ENCODE measurements at regions not wholly inside any gene's neighbourhood (a gene's known extent, or its start where the extent isn't known, plus 50 kb on each side); places are given as distances from the start of the nearest gene placed in this dataset.

GRCh38 chr7:42506097-42506496, 269.1 kb upstream of the GLI3 start:
- Histone ChIP-seq H3K9ac (ENCODE audit: low read length) (no peak overlapping the region), H3K4me2 (ENCODE audit: low read depth, low read length, poor library complexity, severe bottlenecking) (no peak overlapping the region), H3K9me2 (replicated peaks; ENCODE audit: insufficient read depth, low read length) (no peaks in the 10 kb centered on the region), H3K4me3 (ENCODE audit: insufficient read depth, low read length, poor library complexity, severe bottlenecking) (no peak overlapping the region), H4K20me1 (ENCODE audit: low read depth, low read length) (no peaks in the 10 kb centered on the region), H2AFZ (ENCODE audit: low read depth, low read length, severe bottlenecking) (no peak overlapping the region), H3K36me3 (ENCODE audit: low read length) (no peaks in the 10 kb centered on the region), H3F3A (ENCODE audit: insufficient read depth) (no peaks in the 10 kb centered on the region), H3K79me2 (ENCODE audit: insufficient read depth, low read length) (no peaks in the 10 kb centered on the region), H3K9me3 (ENCODE audit: insufficient read depth, low read length) (no peaks in the 10 kb centered on the region; the same call in 1 of the 2 replicates), H3K27ac (ENCODE audit: low read depth, low read length) (no peak overlapping the region), H3K27me3 (ENCODE audit: low read length) (no peaks in the 10 kb centered on the region)
- TF ChIP-seq EZH2phosphoT487 (conservative IDR thresholded peaks at IDR 0.05; ENCODE audit: low read length) = no peak
- TF ChIP-seq, protein P1, sequence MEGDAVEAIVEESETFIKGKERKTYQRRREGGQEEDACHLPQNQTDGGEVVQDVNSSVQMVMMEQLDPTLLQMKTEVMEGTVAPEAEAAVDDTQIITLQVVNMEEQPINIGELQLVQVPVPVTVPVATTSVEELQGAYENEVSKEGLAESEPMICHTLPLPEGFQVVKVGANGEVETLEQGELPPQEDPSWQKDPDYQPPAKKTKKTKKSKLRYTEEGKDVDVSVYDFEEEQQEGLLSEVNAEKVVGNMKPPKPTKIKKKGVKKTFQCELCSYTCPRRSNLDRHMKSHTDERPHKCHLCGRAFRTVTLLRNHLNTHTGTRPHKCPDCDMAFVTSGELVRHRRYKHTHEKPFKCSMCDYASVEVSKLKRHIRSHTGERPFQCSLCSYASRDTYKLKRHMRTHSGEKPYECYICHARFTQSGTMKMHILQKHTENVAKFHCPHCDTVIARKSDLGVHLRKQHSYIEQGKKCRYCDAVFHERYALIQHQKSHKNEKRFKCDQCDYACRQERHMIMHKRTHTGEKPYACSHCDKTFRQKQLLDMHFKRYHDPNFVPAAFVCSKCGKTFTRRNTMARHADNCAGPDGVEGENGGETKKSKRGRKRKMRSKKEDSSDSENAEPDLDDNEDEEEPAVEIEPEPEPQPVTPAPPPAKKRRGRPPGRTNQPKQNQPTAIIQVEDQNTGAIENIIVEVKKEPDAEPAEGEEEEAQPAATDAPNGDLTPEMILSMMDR (IDR thresholded peaks at IDR 0.05; ENCODE audit: insufficient read depth, low read length, poor library complexity, severe bottlenecking) = no peak

- no peak overlapping the region for H3K27ac ChIP-seq (ENCODE audit: low read depth, low read length)
- no peaks in the 10 kb centered on the region for H4K20me1 ChIP-seq (ENCODE audit: low read depth, low read length)
- H3F3A ChIP-seq (ENCODE audit: insufficient read depth) = no peaks in the 10 kb centered on the region
- H2AFZ ChIP-seq (ENCODE audit: low read depth, low read length, severe bottlenecking) = no peak overlapping the region
- no peak overlapping the region for H3K4me3 ChIP-seq (ENCODE audit: insufficient read depth, low read length, poor library complexity, severe bottlenecking)
- no peak overlapping the region for H3K9ac ChIP-seq (ENCODE audit: low read length)
- H3K36me3 ChIP-seq (ENCODE audit: low read length) = no peaks in the 10 kb centered on the region
- H3K79me2 ChIP-seq (ENCODE audit: insufficient read depth, low read length) = no peaks in the 10 kb centered on the region
- H3K27me3 ChIP-seq (ENCODE audit: low read length) = no peaks in the 10 kb centered on the region
- no peaks in the 10 kb centered on the region; the same call in 1 of the 2 replicates for H3K9me3 ChIP-seq (ENCODE audit: insufficient read depth, low read length)
- no peaks in the 10 kb centered on the region for H3K9me2 ChIP-seq (replicated peaks; ENCODE audit: insufficient read depth, low read length)
- no peak overlapping the region for H3K4me2 ChIP-seq (ENCODE audit: low read depth, low read length, poor library complexity, severe bottlenecking)
- TF ChIP-seq EZH2phosphoT487 (conservative IDR thresholded peaks at IDR 0.05; ENCODE audit: low read length) = no peak
- TF ChIP-seq, protein P1 (IDR thresholded peaks at IDR 0.05; ENCODE audit: insufficient read depth, low read length, poor library complexity, severe bottlenecking) = no peak
Observed at GRCh38 chr7:42502022-42502421, 265.0 kb upstream of the GLI3 start.

DNA sequence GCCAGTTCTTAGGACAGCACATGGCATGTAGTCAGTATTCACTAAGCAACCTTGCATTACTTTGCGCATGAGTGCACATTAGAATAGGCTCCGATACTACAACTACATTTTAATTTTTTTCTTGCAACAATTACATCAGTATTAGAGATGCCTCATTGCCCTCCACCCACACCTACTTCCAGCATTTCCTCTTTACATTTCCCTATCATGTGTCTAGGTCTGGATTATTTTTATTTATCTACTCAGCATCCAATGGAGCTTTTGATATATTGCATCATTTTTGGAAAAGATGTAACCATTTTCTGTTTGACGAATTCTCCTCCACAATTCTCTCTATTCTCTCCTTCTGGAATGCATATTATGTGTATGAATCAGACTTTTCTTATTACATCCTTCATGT, 258.2 kb upstream of the GLI3 start:
- Histone ChIP-seq H3K9ac (ENCODE audit: low read length) (no peak overlapping the region), H3K36me3 (ENCODE audit: low read length) (no peaks in the 10 kb centered on the region), H3F3A (ENCODE audit: insufficient read depth) (no peaks in the 10 kb centered on the region), H4K20me1 (ENCODE audit: low read depth, low read length) (no peaks in the 10 kb centered on the region), H3K27ac (ENCODE audit: low read depth, low read length) (no peak overlapping the region), H3K9me3 (ENCODE audit: insufficient read depth, low read length) (no peaks in the 10 kb centered on the region), H3K4me2 (ENCODE audit: low read depth, low read length, poor library complexity, severe bottlenecking) (no peak overlapping the region), H3K4me3 (ENCODE audit: insufficient read depth, low read length, poor library complexity, severe bottlenecking) (no peak overlapping the region), H3K27me3 (ENCODE audit: low read length) (no peaks in the 10 kb centered on the region), H3K79me2 (ENCODE audit: insufficient read depth, low read length) (no peaks in the 10 kb centered on the region), H3K9me2 (replicated peaks; ENCODE audit: insufficient read depth, low read length) (no peaks in the 10 kb centered on the region), H2AFZ (ENCODE audit: low read depth, low read length, severe bottlenecking) (no peak overlapping the region)
- TF ChIP-seq, protein P1 (IDR thresholded peaks at IDR 0.05; ENCODE audit: insufficient read depth, low read length, poor library complexity, severe bottlenecking) = no peak
- no peak for TF ChIP-seq EZH2phosphoT487 (conservative IDR thresholded peaks at IDR 0.05; ENCODE audit: low read length)

Measured in SU-DHL-6 (cell line).